ENCODE measurements at regions not wholly inside any gene's neighbourhood (a gene's known extent, or its start where the extent isn't known, plus 50 kb on each side); places are given as distances from the start of the nearest gene placed in this dataset.

DNA sequence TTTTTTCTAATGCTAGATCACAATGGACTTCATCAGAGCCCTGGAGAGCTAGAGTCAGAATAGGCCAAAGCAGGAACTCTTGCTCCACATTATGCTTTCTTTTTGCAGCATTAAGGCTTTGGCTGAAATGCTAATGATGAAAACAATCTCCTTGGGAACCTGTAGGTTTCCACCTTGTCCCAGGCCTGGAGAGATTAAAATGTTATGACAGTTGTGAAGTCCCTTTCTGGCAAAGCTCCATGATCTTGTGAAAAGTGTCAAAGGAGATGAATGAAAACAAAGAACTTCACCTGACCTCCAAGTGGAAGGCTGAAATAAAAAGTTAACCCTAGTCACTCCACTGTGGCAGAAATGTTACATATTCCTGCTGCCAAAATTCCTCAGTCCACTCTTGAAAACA lies 64.0 kb upstream of the LRRC1 start:
- TF ChIP-seq CTCF (IDR thresholded peaks at IDR 0.05) (no peak), POLR2A (IDR thresholded peaks at IDR 0.05) (no peak)

Measured in testis (tissue), 2 donors.